ENCODE measurements at regions not wholly inside any gene's neighbourhood (a gene's known extent, or its start where the extent isn't known, plus 50 kb on each side); places are given as distances from the start of the nearest gene placed in this dataset.

DNA sequence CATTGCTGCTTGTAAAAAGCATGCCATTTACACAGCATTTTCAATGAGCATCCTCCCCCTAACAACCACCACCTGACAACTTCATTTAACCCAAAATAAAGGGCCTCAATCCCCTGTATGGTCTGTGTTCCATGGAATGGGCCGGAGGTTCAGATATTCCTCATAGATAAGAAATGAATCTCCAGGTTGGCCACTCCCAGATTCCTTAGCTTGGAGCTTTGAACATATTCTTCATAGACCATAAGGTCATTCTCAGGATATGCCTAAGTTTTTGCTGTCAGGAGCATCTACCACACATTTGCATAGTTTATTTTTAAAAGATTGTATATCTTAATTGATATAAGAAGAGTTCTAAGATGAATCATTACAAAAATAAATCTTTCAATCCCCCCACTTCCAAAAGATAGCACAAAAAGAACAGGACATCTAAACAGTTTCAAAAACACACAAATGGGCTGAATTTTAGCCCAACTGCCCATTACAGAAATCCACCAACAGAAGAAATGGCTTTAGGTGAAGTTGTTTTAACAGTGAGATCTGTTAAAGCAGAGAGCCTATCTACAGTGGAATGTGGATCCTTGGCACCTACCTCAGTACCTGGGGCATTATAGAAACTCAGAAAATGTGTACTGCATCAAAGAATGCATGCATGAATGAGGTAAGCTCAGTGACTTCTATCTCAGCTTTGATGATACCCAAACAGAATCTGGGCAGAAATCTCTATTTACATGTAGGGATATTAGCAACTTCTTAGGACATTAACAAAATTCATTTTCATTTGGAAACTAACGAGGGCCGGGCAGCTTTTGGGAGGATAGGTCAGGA is 179.8 kb downstream of the SEC61B start:
- DNase-seq: no peak

DNA sequence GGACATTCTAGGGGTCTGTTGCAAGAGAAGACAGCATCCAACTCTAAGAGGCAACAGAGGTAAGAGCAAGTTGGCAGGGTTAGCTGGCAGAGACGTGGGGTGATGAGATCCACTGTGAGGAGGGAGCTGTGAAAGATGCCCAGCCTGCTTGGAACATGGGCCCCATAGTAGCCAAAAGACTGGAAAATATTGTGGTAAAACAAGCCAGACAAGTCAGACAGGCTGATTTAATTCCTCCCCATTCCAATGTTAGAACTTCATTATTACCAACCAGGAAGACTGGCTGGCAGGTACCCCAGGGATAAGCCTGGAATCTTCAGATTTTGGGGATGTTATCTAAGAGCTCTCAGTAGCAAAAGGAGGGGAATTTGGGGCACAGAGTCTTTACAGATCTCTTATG is 181.3 kb downstream of the SEC61B start:
- DNase-seq: no peak

DNA sequence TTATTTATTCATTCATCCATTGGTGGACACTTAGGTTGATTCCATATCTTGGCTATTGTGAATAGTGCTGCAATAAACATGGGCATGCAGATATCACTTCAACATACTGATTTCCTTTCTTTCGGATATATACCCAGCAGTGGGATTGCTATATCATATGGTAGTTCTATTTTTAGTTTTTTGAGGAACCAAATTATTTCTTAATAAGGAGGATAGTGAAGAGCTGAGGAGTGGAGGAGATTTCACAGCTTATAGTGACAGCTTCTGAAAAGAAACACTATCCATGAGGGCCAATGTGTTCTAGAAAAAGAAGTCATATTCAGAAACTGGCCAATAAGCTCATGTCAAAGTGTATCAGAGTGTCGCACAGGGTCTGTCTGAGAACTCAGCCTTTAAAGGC is 183.3 kb downstream of the SEC61B start:
- DNase-seq: no peak

DNA sequence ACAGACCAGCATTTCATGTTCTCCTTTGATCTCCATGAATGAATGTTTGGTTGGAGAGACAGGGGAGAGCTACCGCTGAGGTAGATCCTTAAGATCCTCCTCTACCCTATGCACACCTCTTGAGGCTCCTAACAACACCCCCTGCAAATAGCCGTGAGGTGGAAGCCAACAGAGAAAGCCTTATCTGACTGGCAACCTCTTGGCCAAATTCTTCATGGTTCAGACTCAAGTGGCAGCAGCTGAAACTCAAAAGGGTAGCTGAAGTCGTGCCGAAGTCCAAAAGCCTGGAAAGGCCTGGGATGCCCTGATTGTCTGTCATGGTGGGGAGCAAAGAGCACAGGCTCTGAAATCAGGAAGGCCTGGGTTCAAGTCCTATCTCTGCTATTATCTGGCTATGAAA is 184.9 kb downstream of the SEC61B start:
- no peak for DNase-seq

DNA sequence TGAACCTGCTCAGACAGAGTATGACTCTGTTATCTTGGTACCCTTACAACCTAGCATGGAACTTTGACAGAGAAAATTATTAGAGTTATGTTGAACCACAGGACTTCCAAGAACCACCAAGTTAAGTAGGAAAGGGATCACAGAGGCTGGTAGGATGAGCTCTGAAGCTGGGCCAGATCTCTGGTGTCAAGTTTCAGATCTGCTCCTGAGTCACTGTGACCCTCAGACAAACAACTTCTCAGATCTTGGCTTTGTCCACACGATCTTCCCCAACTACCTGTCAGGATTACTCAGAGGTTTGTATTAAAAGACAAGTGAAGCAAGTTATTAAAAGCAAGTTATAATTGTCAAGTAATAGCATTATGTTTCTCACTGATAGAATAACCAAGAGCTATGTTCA is 189.0 kb downstream of the SEC61B start:
- no peak for DNase-seq

DNA sequence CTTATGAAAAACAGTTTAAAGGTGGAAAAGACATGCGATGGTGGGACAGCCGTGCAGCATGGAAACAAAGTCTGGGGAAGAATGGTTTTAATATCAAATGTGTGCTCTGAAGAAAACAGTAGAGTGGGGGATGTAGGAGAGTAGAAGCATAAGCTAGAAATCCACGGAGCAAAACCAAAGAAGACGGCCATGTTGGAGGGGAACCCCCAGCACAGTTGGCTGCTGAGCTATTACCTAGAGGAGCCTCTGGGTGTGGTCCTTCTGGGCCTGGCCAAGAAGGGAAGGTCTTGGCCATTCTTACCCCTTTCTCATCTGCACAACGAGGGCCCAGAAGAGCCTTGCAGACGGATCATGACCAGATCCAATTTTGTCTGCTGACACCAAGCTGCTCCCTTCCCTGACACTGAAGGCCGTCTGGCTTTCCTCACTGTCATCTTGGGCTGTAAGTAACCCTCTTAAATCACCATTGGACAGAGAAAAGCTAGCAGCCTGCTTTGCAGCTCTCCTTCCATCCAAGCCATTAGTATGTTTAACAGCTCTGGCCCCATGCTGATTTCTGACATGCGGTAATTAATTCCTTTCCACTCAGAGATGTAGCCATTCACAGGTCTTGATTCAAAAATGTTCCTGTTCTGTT is 189.5 kb downstream of the SEC61B start:
- DNase-seq: no peak

DNA sequence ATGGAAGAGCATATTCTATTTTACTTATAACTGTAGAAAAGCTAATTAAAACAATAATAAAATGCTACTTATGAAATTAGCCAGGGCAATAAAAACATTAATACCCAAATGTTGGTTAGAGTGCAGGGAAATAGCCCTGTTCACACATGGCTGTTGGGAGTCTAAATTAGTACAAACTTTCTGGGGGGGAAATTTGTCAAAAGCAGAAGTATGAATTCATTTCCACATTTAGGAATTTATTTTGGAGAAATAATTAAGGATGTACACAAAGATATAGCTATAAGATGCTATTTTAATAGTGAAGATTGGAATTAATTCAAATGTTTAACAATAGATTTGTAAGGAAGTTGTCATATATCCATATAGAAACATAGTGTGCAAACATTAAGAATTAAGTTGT is 190.5 kb downstream of the SEC61B start:
- no peak for DNase-seq

DNA sequence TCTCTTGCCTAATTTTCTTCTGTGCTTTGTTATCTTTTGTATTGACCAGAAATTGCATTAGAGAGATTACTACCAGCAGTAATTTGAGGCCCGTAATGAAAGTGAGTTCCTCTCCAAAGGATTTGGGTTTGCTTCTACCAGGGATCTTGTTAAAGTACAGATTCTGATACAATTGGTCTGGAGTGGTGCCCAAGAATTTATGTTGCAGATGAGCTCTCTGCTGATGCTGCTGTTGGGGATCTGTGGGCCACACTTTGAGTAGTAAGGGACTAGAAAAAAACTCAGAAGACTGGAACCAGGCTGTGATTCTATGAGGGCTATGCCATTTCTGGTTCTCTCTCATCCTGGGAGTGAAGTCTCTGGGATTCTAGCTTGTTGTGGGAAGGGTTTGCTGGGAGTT is 192.2 kb downstream of the SEC61B start:
- no peak for DNase-seq

DNA sequence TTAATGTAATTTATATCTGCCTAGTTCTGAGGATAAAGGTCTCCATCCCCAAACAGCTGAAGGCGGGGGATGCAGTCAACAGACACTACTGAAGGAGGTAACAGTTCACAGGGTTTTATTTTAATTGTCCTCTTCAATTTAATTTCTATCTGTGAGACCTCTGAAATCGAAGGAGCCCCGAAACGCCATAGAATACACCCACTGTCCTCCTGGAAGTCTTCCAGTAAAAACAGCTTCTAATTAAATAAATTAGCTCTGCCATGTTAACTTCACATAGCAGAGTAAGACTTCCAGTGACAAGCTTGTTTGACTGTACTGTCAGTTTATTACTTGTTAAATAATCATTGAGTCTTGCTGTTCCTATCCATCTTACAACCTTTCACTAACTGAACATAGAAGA is 193.5 kb downstream of the SEC61B start:
- no peak for DNase-seq

DNA sequence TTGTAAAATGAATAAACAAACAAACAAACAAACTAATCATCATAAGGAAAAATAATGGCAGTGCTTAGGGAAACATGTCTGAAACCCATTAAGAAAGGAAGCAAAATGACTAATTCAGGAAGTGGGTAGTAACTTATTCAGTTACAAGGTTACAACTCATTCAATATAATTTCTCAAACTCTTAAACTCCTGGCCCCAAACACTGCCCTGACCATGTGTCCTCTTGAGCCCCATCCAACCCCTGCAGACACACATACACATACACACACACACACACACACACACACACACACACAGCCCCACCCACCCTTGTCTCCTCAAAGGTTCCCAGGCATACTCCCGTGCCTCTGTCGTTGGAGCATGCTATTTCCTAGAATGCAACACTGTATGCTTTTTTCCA is 193.9 kb downstream of the SEC61B start:
- DNase-seq: no peak

DNA sequence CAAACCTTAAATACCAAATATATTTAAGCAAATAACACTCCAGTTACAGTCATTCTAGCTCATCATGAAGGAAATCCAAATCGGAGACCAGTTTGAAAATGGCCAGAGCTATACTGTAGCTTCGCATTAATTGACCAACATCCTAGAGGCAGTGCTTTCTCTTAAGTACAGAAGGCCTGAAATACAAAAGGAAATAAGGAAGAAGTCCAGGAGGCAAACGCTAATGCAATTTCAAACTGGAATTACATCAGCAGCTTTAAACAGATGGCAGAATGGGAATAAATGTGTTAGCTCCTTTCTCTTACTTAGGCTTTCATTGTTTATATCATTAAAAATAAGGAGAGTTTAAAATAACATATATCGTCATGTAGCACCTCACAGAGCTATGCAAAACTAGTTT is 197.0 kb downstream of the SEC61B start:
- DNase-seq: no peak

DNA sequence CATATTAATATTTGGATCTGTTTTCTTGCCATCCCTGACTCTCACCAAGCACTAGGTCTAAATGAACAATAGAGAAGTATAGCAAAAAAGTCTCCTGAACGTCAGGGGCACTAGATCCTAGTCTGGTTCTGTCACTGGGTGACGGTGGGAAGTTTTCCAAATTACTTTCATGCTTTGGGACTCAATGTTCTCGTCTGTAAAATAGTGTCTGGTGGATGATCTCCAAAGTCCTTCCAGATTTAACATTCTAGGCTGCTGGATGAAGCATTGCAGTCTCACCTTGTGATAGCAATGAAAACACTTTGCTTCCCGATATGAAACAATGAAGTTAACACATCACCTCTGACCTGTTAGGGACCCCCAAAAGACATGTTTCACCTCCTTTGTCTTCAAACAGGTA is 199.3 kb downstream of the SEC61B start:
- DNase-seq: no peak

DNA sequence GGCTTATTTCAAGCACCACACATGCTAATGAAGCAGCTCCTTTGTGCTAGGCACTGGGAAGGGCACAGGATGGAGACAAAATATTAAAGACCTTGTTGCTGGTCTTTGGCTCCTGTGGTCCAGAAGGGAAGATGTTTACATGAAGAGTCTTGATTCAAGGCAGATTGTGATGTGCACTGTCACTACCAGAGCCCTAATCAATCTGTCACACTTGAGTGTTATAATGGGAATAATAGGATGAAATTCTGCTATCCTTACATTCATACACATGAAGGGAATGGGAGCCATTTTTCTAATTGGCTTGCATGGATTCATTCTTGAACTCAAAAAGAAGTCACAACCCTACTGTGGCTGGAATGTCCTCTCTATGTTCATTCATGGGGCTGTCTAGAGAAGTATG is 203.0 kb downstream of the SEC61B start:
- DNase-seq: no peak

DNA sequence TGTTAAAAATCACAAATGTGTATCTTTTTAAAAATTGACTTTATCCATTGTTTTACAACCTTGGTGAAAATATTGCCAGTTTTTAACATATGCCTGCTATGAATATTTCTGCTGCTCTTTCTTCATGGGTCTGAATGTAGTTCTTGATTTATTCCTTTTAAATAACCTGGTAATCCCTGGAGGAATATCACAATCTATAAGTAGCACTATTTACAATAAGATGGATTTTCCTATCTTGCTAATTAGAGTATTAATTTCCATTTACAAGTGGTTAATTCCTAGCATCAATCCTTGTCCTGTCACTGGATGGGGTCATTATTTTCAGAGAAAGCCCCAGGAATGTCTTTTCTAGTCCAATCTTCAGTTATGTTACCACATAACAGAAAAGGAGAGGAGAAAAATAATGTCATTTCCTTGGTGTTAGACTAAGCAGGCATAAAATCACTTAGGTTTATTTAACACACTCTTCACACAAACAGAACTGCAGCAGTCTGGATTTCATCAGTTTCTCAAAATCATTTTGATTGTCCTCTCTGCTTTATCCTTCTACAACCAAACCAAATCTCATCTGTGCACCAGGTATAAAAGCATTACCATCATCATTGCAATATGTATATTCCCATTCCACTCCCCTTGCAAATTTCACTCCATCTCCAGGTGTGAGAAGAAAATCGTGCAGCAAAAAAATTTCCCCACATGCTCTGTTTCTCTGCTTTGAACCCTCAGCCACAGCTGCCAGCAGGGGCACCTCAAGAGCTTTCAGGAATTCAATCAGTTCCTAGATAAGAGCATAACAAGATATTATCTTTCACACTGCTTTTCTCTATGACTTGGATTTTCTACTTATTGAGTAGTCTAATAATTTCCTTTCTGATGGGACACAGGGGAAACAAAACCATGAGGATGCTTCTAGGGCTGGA is 204.1 kb downstream of the SEC61B start:
- no peak for DNase-seq

DNA sequence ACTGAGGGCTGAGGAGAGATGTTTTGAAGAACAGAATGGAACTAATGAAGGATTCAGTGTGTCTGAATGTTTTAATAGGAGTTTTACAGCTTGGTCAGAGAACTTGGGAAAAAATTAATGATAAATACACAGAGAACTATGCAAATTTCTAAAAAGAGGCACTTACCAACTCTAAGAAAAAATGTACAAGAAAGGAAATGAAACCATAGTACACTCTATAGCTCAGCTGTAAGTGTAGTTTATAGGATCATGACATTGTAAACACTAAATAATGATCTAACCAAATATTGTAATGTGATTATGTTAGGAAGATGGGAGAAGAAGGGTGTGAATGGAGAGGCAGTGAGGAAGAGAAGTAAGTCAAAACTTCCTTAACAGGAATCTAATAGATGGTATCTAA is 205.2 kb downstream of the SEC61B start:
- no peak for DNase-seq

DNA sequence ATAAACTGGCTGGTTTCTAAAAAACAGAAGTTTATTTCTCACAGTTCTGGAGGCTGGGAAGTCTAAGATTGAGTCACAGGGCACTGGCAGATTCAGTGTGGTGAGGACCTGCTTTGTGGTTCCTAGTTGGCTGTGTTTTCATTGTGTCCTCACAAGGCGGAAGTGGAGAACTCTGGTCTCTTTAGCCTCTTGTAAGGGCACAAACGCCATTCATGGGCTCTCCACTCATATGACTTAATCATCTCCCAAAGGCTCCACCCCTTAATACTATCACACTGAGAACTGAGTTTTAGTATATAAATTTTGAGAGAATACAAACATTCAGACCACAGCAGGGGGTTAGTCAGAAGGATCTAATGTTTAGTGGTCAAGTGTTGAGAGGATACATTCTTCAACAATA is 208.2 kb downstream of the SEC61B start:
- DNase-seq: no peak

DNA sequence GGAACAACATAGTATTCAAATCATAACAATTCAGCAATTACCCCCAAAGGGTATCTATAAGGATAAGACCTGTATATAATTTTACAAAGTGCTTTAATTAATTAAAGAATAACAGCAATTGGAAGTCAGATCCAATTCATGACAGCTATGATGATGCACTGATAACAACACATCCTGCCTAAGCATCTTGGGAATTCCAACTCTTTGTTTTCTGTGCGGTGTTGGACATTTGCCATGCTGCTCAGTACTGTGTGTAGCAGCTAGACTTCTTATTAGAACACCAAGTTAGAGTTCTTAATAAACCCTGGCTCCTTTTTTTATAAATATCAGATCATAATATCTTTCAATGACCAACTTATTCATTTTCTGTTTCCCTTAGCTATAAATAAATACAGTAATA is 209.0 kb downstream of the SEC61B start:
- no peak for DNase-seq

DNA sequence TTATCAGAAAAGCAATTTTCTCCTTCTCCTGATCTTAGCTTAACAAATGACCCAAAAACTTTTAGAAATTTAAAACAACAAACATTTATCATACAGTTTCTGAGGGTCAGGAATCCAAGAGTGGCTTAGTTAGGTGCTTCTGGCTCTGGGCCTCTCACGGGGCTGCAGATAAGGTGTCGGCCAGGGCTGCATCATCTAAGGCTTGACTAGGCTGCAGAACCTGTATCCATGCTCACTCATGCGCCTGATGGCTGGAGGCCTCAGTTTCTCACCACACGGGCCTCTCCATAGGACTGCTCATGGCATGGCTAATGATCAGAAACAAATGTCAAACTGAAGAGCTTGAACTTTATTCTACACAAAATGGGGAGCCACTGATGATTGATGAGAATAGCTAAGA is 210.0 kb downstream of the SEC61B start:
- DNase-seq: no peak

DNA sequence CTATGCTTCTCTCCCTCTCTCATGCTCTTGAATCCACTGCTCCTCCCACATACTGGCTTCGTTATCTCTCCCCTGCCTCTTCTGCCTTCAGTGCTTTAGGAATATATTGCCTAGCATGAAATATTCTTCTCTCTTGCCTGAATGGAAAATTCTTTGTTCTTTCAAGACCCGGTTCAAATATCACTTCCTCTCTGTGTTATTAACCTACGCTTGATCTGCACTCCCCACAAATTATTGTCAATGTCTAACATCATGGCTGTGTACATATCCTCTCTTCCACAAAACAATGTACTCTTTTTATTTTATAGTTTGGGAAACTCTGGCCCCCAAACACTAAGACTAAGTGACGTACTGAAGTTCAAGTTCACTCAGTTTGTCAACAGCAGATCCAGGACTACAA is 211.0 kb downstream of the SEC61B start:
- no peak for DNase-seq

DNA sequence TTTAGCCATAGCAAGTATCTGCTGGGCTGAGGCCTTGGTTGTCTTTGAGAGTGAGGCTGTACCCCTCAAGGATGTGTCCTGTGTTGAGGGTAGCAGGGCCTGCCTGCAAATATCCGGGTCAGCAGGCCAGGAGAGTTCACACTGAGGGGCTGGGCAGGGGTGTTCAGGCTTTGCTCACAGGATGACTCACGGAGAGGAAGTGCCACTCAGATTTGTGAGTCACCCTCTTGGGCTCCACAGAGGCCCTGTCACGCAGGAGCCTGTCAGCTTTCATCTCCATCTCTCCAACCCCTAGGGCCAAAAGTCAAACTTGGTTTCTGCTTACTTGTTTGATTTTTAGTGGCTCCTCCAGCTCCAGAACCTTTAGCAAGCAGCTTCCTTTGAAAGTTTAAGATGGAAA is 211.5 kb downstream of the SEC61B start:
- peak; percentile 27 for DNase-seq

DNA sequence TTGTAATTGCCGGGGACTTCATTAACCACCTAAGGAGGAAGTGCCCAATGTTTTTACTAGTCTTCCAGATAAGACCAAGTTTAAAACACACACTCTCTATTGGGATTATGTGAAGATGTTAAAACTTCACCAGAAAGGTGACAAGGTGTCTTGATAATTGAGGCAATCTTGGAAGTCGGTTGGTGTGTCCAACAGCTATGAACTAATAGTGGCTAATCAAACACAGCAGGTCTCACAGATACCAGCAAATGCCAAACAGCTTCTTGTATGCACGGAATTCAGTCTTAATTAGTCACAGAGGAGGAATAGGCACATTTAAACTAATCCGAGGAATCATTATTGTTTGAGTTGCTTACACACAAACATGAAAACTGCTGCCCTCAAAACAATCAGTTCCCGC is 214.5 kb downstream of the SEC61B start:
- no peak for DNase-seq

DNA sequence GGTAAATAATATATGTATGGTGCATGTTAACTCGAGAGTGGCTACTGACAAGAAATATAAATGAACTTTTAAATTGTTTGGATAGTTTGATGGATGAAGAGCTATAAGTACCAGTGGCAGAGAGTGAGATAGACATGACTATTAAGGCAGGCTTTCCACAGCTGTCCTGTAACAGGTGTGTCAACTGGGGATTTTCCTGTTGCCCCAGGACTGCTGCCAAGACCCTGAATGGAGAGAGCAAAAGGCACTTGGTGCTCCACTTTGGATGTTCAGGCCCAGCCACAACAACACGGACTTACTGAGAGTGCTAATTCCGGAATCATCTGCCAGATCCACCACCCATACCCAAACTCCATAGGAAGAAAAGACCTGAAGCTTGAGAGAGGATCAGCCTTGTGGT is 215.1 kb downstream of the SEC61B start:
- no peak for DNase-seq

DNA sequence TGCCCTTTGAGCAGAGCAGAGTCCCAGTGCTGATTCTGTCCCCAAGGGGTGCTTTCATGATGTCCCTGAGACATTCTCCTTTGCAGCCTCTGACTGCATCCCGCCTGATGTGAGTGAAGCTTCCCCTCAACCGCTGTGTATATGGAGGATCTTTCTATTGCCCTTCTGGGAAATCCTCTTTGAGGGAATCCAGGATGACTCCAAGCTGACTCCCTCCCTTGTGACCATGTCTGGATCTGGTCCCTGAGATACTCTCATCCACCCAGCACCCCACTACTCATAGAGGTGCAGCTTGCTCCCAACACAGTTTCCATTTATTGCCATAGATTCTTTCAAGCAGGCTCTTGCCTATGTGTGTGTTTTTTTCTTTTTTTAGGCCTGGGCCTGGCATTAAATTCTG is 216.5 kb downstream of the SEC61B start:
- no peak for DNase-seq

DNA sequence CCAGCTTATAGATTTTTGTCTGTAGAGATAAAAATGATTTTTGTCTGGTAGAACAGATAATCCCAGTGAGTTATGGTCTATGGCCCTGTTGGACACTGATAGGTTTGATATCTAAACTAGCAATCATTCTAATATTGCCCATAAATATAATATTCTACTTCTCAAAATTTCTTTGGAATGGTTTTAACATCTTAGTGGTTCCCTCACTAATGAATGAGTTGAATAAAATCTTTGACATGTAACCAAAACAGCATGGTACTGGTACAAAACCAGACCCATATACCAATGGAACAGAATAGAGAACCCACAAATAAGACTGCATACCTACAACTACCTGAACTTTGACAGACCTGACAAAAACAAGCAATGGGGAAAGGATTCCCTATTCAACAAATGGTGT is 219.7 kb downstream of the SEC61B start:
- DNase-seq: no peak

All from stimulated activated CD4-positive, alpha-beta T cell treated with anti-CD3 and anti-CD28 coated beads, Interleukin-4, amount 100 ng/mL, for 24 hours (primary cell).